Lower leg skin (tissue), 4 donors: ENCODE measurements at regions not wholly inside any gene's neighbourhood (a gene's known extent, or its start where the extent isn't known, plus 50 kb on each side); places are given as distances from the start of the nearest gene placed in this dataset.

Source experiments
- DNase-seq, 2 donors: peaks; one replicate each; pipeline ENCODE4 v3.0.0-alpha.2; 2019; ENCODE audit warnings: low spot score in 2 of 2
- H3K4me3 ChIP-seq: fragments of 200-600 bp; sonication (generic); 2 replicates; pipeline ENCODE4 v1.5.1; 2017; ENCODE audit warnings: mild to moderate bottlenecking, low read depth; ENCODE audit not compliant: poor library complexity, severe bottlenecking
- POLR2A ChIP-seq, 2 donors: fragments of 450-650 bp; IDR thresholded peaks; one replicate each; pipeline ENCODE4 v1.6.1; 2016 to 2017; ENCODE audit warnings: antibody characterized with exemption in 2 of 2, mild to moderate bottlenecking in 1 of 2, moderate library complexity in 1 of 2
- WGBS, 2 donors: methylation state at CpG; one replicate each; pipeline ENCODE4 v1.1.5; 2018; 5-methylcytosine and 5-hydroxymethylcytosine counted together
- intact Hi-C: fragments of 100-400 bp; cut with DNase I; formaldehyde crosslinking; loops from one replicate; pipeline ENCODE4 v1.15.0; 2023; ENCODE audit warnings: low total_unique reads
- TF ChIP-seq, protein P1 (sequence below), 3 donors: fragments of 450-650 bp; IDR thresholded peaks; one replicate each; pipeline ENCODE4 v1.5.1; 2016; ENCODE audit warnings: antibody characterized with exemption in 3 of 3, mild to moderate bottlenecking in 3 of 3, moderate library complexity in 2 of 3

DNA sequence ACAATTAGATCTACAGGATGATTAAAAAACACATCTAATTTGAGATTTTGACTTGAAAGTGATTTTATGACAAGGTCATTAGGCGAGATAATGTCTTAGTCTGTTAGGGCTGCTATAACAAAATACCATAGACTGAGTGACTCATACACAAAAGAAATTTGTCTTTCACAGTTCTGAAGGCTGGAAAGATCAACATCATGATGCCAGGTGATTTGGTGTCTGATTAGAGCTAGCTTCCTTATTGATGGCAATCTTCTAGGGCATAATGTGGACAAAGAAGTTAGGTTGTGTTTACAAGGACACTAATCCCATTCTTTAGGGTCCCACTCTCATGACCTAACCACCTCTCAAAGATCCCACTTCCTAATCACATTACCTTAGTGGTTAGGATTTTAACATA lies 256.7 kb downstream of the TUSC1 start:
- 80 to 86% methylated on average over 1 of the region's 1 CpG for WGBS, 2 donors
- intact Hi-C loops: no loop called here
- DNase-seq: no peak
- TF ChIP-seq POLR2A (IDR thresholded peaks at IDR 0.05): no peak
- TF ChIP-seq, protein P1, sequence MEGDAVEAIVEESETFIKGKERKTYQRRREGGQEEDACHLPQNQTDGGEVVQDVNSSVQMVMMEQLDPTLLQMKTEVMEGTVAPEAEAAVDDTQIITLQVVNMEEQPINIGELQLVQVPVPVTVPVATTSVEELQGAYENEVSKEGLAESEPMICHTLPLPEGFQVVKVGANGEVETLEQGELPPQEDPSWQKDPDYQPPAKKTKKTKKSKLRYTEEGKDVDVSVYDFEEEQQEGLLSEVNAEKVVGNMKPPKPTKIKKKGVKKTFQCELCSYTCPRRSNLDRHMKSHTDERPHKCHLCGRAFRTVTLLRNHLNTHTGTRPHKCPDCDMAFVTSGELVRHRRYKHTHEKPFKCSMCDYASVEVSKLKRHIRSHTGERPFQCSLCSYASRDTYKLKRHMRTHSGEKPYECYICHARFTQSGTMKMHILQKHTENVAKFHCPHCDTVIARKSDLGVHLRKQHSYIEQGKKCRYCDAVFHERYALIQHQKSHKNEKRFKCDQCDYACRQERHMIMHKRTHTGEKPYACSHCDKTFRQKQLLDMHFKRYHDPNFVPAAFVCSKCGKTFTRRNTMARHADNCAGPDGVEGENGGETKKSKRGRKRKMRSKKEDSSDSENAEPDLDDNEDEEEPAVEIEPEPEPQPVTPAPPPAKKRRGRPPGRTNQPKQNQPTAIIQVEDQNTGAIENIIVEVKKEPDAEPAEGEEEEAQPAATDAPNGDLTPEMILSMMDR (IDR thresholded peaks at IDR 0.05): no peak
- H3K4me3 ChIP-seq: no peak overlapping the region

DNA sequence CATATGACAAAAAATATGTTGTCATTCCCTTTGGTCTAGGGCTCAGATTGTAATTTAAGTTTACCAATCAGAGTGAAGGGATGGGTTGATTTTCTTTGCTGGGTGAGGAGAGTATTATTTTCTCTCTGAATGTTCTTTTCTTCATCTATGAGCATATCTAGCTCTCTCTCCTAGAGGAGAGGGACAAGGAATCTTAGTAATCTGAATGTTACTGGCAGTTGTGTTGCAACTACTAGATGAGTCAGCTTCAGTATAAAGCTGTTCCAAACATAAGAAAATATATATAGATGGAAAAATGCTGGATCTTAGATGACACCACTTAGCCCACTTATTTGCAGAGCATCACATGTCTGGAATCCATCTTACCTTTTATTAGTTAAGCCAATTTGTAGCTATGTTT lies 259.3 kb downstream of the TUSC1 start:
- H3K4me3 ChIP-seq: no peak overlapping the region
- TF ChIP-seq POLR2A (IDR thresholded peaks at IDR 0.05): no peak
- TF ChIP-seq, protein P1 (IDR thresholded peaks at IDR 0.05): no peak
- DNase-seq: no peak
- intact Hi-C loops: no loop called here

DNA sequence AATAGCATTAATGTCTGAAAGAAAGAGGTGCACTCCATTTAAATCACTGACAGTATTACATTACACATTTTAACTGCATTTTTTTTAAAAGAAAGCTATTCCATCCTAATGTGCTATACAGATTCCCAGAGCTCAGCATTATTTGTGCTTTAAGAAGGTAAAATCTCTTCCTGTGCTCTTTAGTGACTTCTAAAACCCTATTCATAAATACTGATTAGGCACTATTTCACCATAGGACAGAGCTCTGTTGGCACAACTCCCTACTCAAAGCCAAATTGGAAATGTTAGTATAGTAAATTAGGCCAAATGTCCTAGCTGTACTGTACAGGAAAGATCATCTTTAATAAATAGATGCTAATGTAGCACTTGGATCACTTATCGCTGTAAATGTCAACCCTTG lies 262.5 kb downstream of the TUSC1 start:
- DNase-seq: no peak
- H3K4me3 ChIP-seq: no peak overlapping the region
- WGBS, 2 donors: 25 to 39% methylated on average over 1 of the region's 1 CpG
- intact Hi-C loops: no loop called here
- no peak for TF ChIP-seq POLR2A (IDR thresholded peaks at IDR 0.05)
- TF ChIP-seq, protein P1 (IDR thresholded peaks at IDR 0.05): no peak

DNA sequence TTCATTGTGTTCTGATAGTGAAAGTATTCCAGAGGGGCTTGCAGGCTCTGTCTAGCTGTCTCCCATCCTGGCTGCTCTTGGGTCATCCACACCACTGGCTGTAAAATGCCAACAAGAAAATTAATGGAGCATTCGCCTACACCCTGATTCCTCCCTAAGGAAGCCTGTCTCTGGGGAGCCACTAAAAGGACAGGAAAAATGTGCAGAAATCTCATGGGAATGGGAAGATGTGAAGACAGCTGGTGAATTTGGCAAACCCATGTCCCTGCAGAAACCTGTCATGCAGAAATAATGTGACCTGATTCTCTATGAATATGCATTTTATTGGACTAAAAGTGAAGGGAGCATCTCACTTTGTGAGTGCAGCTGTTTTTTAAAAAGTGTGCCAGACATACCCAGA lies 265.6 kb downstream of the TUSC1 start:
- intact Hi-C loops: no loop called here
- 71 to 76% methylated on average over 1 of the region's 1 CpG for WGBS, 2 donors
- DNase-seq: no peak
- H3K4me3 ChIP-seq: no peak overlapping the region
- TF ChIP-seq, protein P1 (IDR thresholded peaks at IDR 0.05): no peak
- TF ChIP-seq POLR2A (IDR thresholded peaks at IDR 0.05): no peak

DNA sequence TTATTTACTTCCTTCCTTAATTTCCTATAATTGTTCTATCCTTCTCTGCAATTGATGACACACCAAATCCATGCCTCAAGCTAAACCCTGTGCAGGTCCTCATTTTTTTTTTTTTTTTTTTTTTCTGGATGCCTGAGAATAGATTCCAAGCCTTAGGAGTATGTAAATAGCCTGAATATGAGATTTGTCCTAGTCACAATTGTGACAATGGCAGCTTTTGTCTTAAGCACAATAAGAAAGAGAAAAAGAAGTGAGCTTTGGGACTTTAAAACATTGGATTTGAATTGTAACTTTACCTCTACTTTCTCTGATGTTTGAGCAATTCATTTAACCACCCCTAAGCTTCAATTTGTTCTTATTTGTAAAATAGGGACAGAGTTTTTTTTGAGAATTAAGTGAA lies 280.5 kb downstream of the TUSC1 start:
- H3K4me3 ChIP-seq: no peak overlapping the region
- DNase-seq: no peak
- TF ChIP-seq POLR2A (IDR thresholded peaks at IDR 0.05): no peak
- TF ChIP-seq, protein P1 (IDR thresholded peaks at IDR 0.05): no peak
- intact Hi-C loops: no loop called here

DNA sequence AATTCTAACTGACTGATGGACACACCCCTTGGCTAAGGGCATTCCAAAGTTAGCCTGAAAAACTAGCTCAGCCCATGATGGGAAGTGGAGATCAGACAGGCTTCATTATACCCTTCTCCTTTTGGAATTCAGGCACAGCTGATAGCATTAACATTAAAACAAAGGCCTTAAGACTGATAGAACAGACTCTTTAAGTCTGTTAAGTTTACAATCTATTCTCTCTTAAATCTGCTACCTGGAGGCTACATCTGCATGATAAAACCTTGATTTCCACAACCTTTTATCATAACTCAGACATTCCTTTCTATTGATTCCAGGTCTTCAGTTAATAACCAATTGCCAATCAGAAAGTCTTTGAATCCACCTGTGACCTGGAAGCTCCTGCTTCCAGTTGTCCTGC lies 281.4 kb downstream of the TUSC1 start:
- H3K4me3 ChIP-seq: no peak overlapping the region
- DNase-seq: no peak
- intact Hi-C loops: no loop called here
- TF ChIP-seq, protein P1 (IDR thresholded peaks at IDR 0.05): no peak
- no peak for TF ChIP-seq POLR2A (IDR thresholded peaks at IDR 0.05)
